ENCODE measurements at regions not wholly inside any gene's neighbourhood (a gene's known extent, or its start where the extent isn't known, plus 50 kb on each side); places are given as distances from the start of the nearest gene placed in this dataset.

- H3K27me3 ChIP-seq (ENCODE audit: control insufficient read depth in 1 of 2, insufficient read depth in 1 of 2, low read length in 2 of 2) = peaks cover 7 to 90% of the 10 kb centered on the region in 2 experiments
- peak overlapping the region in 1 of 2 experiments; percentile 79 for H3K14ac ChIP-seq (ENCODE audit: low read length in 2 of 2)
- H2AK5ac ChIP-seq (ENCODE audit: low read length, severe bottlenecking) = no peak overlapping the region
- H3K4me3 ChIP-seq (ENCODE audit: insufficient read depth in 1 of 2, low read depth in 1 of 2, low read length in 2 of 2) = no peak overlapping the region
- H2BK12ac ChIP-seq (ENCODE audit: low read length in 2 of 2) = no peak overlapping the region
- H3K4me1 ChIP-seq (ENCODE audit: control insufficient read depth, insufficient read depth, low read depth, low read length) = peaks cover 3% of the 10 kb centered on the region
- DNase-seq = peak; percentile 29
- no peaks in the 10 kb centered on the region for H3K36me3 ChIP-seq (ENCODE audit: control insufficient read depth in 1 of 2, insufficient read depth in 2 of 2, low read depth in 1 of 2, low read length in 2 of 2)
- no peak overlapping the region for H3K23ac ChIP-seq (ENCODE audit: low read length in 2 of 2)
- no peak overlapping the region for H2BK15ac ChIP-seq (ENCODE audit: low read depth, poor library complexity, severe bottlenecking)
- WGBS = 33% methylated on average over 1 of the region's 12 CpGs
- no peak overlapping the region for H2BK5ac ChIP-seq (ENCODE audit: low read depth, low read length, poor library complexity, severe bottlenecking)
- no peak overlapping the region for H3K4ac ChIP-seq (ENCODE audit: low read depth in 1 of 2, low read length in 2 of 2)
- H3K79me1 ChIP-seq (replicated peaks; ENCODE audit: low read length, poor library complexity, severe bottlenecking) = no peaks in the 10 kb centered on the region
- H3K4me2 ChIP-seq (ENCODE audit: low read length, poor library complexity, severe bottlenecking) = no peak overlapping the region
- no peak overlapping the region for H2AFZ ChIP-seq (ENCODE audit: low read depth, low read length)
- peaks cover 10% of the 10 kb centered on the region for H3K9me3 ChIP-seq (ENCODE audit: control insufficient read depth, low read length)
- H2BK120ac ChIP-seq (ENCODE audit: low read depth, low read length) = no peak overlapping the region
- peak overlapping the region; percentile 50 for H4K91ac ChIP-seq (ENCODE audit: low read length)
- no peak overlapping the region for H3K9ac ChIP-seq (ENCODE audit: low read length)
- H3K27ac ChIP-seq (ENCODE audit: low read length, poor library complexity, severe bottlenecking) = no peak overlapping the region
- H4K8ac ChIP-seq (ENCODE audit: low read length) = peak overlapping the region; percentile 54
- peak overlapping the region; percentile 43 to 62 for H3K18ac ChIP-seq (ENCODE audit: low read depth in 1 of 2, low read length in 2 of 2)
These were observed 76.9 kb downstream of the PJA1 start for GRCh38 chrX:69088171-69088938.

GRCh38 chrX:69085826-69086225 lies 79.4 kb downstream of the PJA1 start:
- Histone ChIP-seq H3K9ac (ENCODE audit: low read length) (no peak overlapping the region), H3K79me1 (replicated peaks; ENCODE audit: low read length, poor library complexity, severe bottlenecking) (no peaks in the 10 kb centered on the region), H3K27me3 (ENCODE audit: control insufficient read depth in 1 of 2, insufficient read depth in 1 of 2, low read length in 2 of 2) (peaks cover 7 to 90% of the 10 kb centered on the region in 2 experiments), H3K4me1 (ENCODE audit: control insufficient read depth, insufficient read depth, low read depth, low read length) (peaks cover 5% of the 10 kb centered on the region), H3K18ac (ENCODE audit: low read depth in 1 of 2, low read length in 2 of 2) (no peak overlapping the region), H3K9me3 (ENCODE audit: control insufficient read depth, low read length) (peaks cover 6% of the 10 kb centered on the region), H3K27ac (ENCODE audit: low read length, poor library complexity, severe bottlenecking) (no peak overlapping the region), H3K14ac (ENCODE audit: low read length in 2 of 2) (no peak overlapping the region), H3K4ac (ENCODE audit: low read depth in 1 of 2, low read length in 2 of 2) (no peak overlapping the region), H4K8ac (ENCODE audit: low read length) (no peak overlapping the region), H3K23ac (ENCODE audit: low read length in 2 of 2) (no peak overlapping the region), H3K4me3 (ENCODE audit: insufficient read depth in 1 of 2, low read depth in 1 of 2, low read length in 2 of 2) (no peak overlapping the region), H4K91ac (ENCODE audit: low read length) (no peak overlapping the region), H2BK5ac (ENCODE audit: low read depth, low read length, poor library complexity, severe bottlenecking) (no peak overlapping the region), H2BK15ac (ENCODE audit: low read depth, poor library complexity, severe bottlenecking) (no peak overlapping the region), H2BK12ac (ENCODE audit: low read length in 2 of 2) (no peak overlapping the region), H2AFZ (ENCODE audit: low read depth, low read length) (no peak overlapping the region), H2BK120ac (ENCODE audit: low read depth, low read length) (no peak overlapping the region), H3K4me2 (ENCODE audit: low read length, poor library complexity, severe bottlenecking) (no peak overlapping the region), H2AK5ac (ENCODE audit: low read length, severe bottlenecking) (no peak overlapping the region), H3K36me3 (ENCODE audit: control insufficient read depth in 1 of 2, insufficient read depth in 2 of 2, low read depth in 1 of 2, low read length in 2 of 2) (no peaks in the 10 kb centered on the region)
- 64% methylated on average over 4 of the region's 4 CpGs for WGBS
- no peak for DNase-seq

- Histone ChIP-seq H4K8ac (ENCODE audit: low read length) (no peak overlapping the region), H3K4me3 (ENCODE audit: insufficient read depth in 1 of 2, low read depth in 1 of 2, low read length in 2 of 2) (no peak overlapping the region), H2AFZ (ENCODE audit: low read depth, low read length) (no peak overlapping the region), H2BK12ac (ENCODE audit: low read length in 2 of 2) (no peak overlapping the region), H3K9ac (ENCODE audit: low read length) (no peak overlapping the region), H2BK5ac (ENCODE audit: low read depth, low read length, poor library complexity, severe bottlenecking) (no peak overlapping the region), H3K9me3 (ENCODE audit: control insufficient read depth, low read length) (peaks cover 3% of the 10 kb centered on the region), H3K79me1 (replicated peaks; ENCODE audit: low read length, poor library complexity, severe bottlenecking) (no peaks in the 10 kb centered on the region), H2BK15ac (ENCODE audit: low read depth, poor library complexity, severe bottlenecking) (no peak overlapping the region), H3K4ac (ENCODE audit: low read depth in 1 of 2, low read length in 2 of 2) (no peak overlapping the region), H2BK120ac (ENCODE audit: low read depth, low read length) (no peak overlapping the region), H2AK5ac (ENCODE audit: low read length, severe bottlenecking) (no peak overlapping the region), H3K36me3 (ENCODE audit: control insufficient read depth in 1 of 2, insufficient read depth in 2 of 2, low read depth in 1 of 2, low read length in 2 of 2) (no peaks in the 10 kb centered on the region), H3K14ac (ENCODE audit: low read length in 2 of 2) (no peak overlapping the region), H3K23ac (ENCODE audit: low read length in 2 of 2) (no peak overlapping the region), H3K18ac (ENCODE audit: low read depth in 1 of 2, low read length in 2 of 2) (no peak overlapping the region), H3K4me2 (ENCODE audit: low read length, poor library complexity, severe bottlenecking) (no peak overlapping the region), H4K91ac (ENCODE audit: low read length) (no peak overlapping the region), H3K27me3 (ENCODE audit: control insufficient read depth in 1 of 2, insufficient read depth in 1 of 2, low read length in 2 of 2) (peaks cover 7 to 90% of the 10 kb centered on the region in 2 experiments), H3K4me1 (ENCODE audit: control insufficient read depth, insufficient read depth, low read depth, low read length) (peaks cover 5% of the 10 kb centered on the region), H3K27ac (ENCODE audit: low read length, poor library complexity, severe bottlenecking) (no peak overlapping the region)
- WGBS = 69% methylated on average over 1 of the region's 1 CpG
- no peak for DNase-seq
These were observed 80.1 kb downstream of the PJA1 start for GRCh38 chrX:69085151-69085550.

DNA sequence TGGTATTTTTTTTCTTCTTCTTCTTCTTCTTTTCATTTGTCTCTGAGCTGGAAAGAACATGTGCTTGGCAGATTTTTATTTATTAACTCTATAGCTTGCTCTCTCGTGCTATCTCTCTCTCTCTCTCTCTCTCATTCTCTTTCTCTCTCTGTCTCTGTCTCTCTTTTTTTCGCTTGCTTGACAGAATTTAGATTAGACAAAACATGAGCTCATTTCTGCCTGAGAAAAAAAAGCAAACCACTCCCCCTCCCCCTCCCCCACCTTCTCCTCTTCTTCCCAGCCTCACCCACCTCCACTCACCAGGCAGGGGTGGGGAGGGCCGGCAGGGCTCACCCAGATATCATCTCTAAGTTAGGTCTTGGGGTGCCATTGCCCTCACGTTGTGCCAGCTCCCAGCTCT lies 81.5 kb downstream of the PJA1 start:
- Histone ChIP-seq H2BK120ac (ENCODE audit: low read depth, low read length) (no peak overlapping the region), H3K27me3 (ENCODE audit: control insufficient read depth in 1 of 2, insufficient read depth in 1 of 2, low read length in 2 of 2) (peaks cover 7 to 87% of the 10 kb centered on the region in 2 experiments), H4K8ac (ENCODE audit: low read length) (no peak overlapping the region), H2BK15ac (ENCODE audit: low read depth, poor library complexity, severe bottlenecking) (no peak overlapping the region), H3K9ac (ENCODE audit: low read length) (no peak overlapping the region), H3K4ac (ENCODE audit: low read depth in 1 of 2, low read length in 2 of 2) (no peak overlapping the region), H2BK12ac (ENCODE audit: low read length in 2 of 2) (no peak overlapping the region), H3K18ac (ENCODE audit: low read depth in 1 of 2, low read length in 2 of 2) (no peak overlapping the region), H3K14ac (ENCODE audit: low read length in 2 of 2) (no peak overlapping the region), H2BK5ac (ENCODE audit: low read depth, low read length, poor library complexity, severe bottlenecking) (no peak overlapping the region), H2AFZ (ENCODE audit: low read depth, low read length) (no peak overlapping the region), H4K91ac (ENCODE audit: low read length) (no peak overlapping the region), H3K4me1 (ENCODE audit: control insufficient read depth, insufficient read depth, low read depth, low read length) (peaks cover 5% of the 10 kb centered on the region), H3K4me2 (ENCODE audit: low read length, poor library complexity, severe bottlenecking) (no peak overlapping the region), H3K36me3 (ENCODE audit: control insufficient read depth in 1 of 2, insufficient read depth in 2 of 2, low read depth in 1 of 2, low read length in 2 of 2) (no peaks in the 10 kb centered on the region), H3K4me3 (ENCODE audit: insufficient read depth in 1 of 2, low read depth in 1 of 2, low read length in 2 of 2) (no peak overlapping the region), H2AK5ac (ENCODE audit: low read length, severe bottlenecking) (no peak overlapping the region), H3K79me1 (replicated peaks; ENCODE audit: low read length, poor library complexity, severe bottlenecking) (no peaks in the 10 kb centered on the region), H3K23ac (ENCODE audit: low read length in 2 of 2) (no peak overlapping the region), H3K9me3 (ENCODE audit: control insufficient read depth, low read length) (peaks cover 3% of the 10 kb centered on the region), H3K27ac (ENCODE audit: low read length, poor library complexity, severe bottlenecking) (no peak overlapping the region)
- DNase-seq = no peak
- 71% methylated on average over 3 of the region's 4 CpGs for WGBS
